C4-2B (cell line): ENCODE measurements at regions not wholly inside any gene's neighbourhood (a gene's known extent, or its start where the extent isn't known, plus 50 kb on each side); places are given as distances from the start of the nearest gene placed in this dataset.

ENCODE experiments used
- H3K27ac ChIP-seq: fragments of 450-650 bp; 2 replicates; pipeline ENCODE4 v1.5.1; 2017
- CTCF ChIP-seq: fragments of 450-650 bp; conservative IDR thresholded peaks from 2 replicates; pipeline ENCODE4 v1.5.1; 2017; ENCODE audit warnings: mild to moderate bottlenecking
- ZFX ChIP-seq: fragments of 450-650 bp; IDR thresholded peaks from 2 replicates; pipeline ENCODE4 v1.6.1; 2017

DNA sequence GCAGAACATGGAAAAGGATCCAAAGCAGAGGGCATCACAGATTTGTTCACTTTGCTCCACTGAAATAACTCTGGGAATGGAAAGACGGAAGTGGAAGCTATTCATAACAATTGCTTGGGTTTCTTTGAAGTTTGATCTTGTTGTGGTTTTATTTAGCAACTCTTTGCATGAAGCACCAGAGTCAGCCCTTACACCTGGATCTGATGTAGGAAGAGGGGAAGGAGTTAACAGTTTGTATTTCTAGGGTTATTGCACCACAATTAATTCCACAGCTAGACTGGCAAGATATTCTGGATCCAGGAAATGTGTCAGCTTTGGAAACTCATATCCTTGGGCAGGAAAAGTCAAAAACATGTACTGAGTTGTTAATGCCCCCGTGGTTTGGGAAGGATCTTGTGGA is 1143.4 kb downstream of the CNTNAP5 start:
- H3K27ac ChIP-seq, result no peak overlapping the region
- TF ChIP-seq ZFX (no peak), CTCF (no peak)

- TF ChIP-seq ZFX (no peak), CTCF (no peak)
- no peak overlapping the region for H3K27ac ChIP-seq
These were observed 1144.1 kb downstream of the CNTNAP5 start for GRCh38 chr2:125169022-125169763.

- TF ChIP-seq CTCF, result no peak
- no peak for TF ChIP-seq ZFX
These were observed 1144.7 kb downstream of the CNTNAP5 start for GRCh38 chr2:125169764-125170146.

GRCh38 chr2:125172181-125172580 is 1147.1 kb downstream of the CNTNAP5 start:
- TF ChIP-seq CTCF (no peak), ZFX (no peak)
- H3K27ac ChIP-seq, result no peak overlapping the region

More at GRCh38 chr2:125169764-125170146, 1144.7 kb downstream of the CNTNAP5 start:
- H3K27ac ChIP-seq, result no peak overlapping the region

GRCh38 chr2:125175415-125175814 is 1150.3 kb downstream of the CNTNAP5 start:
- TF ChIP-seq ZFX (no peak), CTCF (no peak)
- no peak overlapping the region for H3K27ac ChIP-seq

DNA sequence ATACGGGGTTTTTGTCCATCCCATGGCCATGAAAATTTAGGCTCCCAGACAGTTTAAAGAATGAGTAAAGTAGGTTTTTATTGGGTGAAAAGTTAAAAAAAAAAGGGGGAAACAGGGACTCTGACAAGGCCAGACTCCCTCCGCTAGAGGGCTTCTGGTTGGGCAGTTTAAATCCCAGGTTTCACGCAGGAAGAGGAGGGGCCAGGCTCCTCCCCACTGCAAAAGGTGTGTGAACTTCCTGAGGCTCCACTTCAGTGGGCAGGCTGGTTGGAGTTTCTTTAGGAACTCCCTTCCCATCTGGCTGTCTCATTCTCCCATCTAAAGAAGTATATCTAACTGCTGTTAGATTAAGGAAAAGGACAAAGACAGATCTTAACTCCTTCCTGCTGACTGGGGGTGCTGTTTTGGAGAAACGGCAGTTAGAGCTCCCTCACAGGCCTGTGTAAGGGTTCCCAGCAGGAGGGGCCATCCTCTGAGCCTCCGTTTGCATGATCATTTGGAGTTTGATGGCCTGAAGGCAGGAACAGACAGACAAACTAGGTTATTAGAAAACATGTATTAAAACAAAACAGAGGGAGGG is 1160.7 kb downstream of the CNTNAP5 start:
- no peak for TF ChIP-seq ZFX
- no peak for TF ChIP-seq CTCF
- H3K27ac ChIP-seq, result no peak overlapping the region

GRCh38 chr2:125207431-125207830 is 1182.3 kb downstream of the CNTNAP5 start:
- H3K27ac ChIP-seq, result no peak overlapping the region
- TF ChIP-seq ZFX, result no peak
- no peak for TF ChIP-seq CTCF
